Left ventricle myocardium inferior (tissue), 1 donor: ENCODE measurements at regions not wholly inside any gene's neighbourhood (a gene's known extent, or its start where the extent isn't known, plus 50 kb on each side); places are given as distances from the start of the nearest gene placed in this dataset.

Source experiments
- DNase-seq: peaks from one replicate; pipeline ENCODE4 v3.0.0-alpha.2; 2020
- H3K27ac ChIP-seq: fragments of 200-600 bp; replicated peaks from 2 replicates; pipeline ENCODE4 v1.8.0; 2021
- H3K27me3 ChIP-seq: fragments of 200-600 bp; 2 replicates; pipeline ENCODE4 v1.8.0; 2021; ENCODE audit warnings: low read depth
- H3K36me3 ChIP-seq: fragments of 200-600 bp; 2 replicates; pipeline ENCODE4 v1.8.0; 2021
- H3K4me1 ChIP-seq: fragments of 200-600 bp; 2 replicates; pipeline ENCODE4 v1.8.0; 2021
- H3K4me3 ChIP-seq: fragments of 200-600 bp; 2 replicates; pipeline ENCODE4 v1.8.0; 2021; ENCODE audit warnings: mild to moderate bottlenecking, moderate library complexity
- H3K9me3 ChIP-seq: fragments of 200-600 bp; replicated peaks from 2 replicates; pipeline ENCODE4 v1.8.0; 2021
- CTCF ChIP-seq: fragments of 200-600 bp; IDR thresholded peaks from 2 replicates; pipeline ENCODE4 v1.8.0; 2021; ENCODE audit warnings: antibody characterized with exemption, mild to moderate bottlenecking, borderline replicate concordance
- intact Hi-C: fragments of 100-400 bp; cut with micrococcal nuclease; formaldehyde crosslinking; loops from one replicate; pipeline ENCODE4 v1.11.0; 2022
- donor health status: DM: no; HTN: yes; CAD: no; lungs with severe emphysema.

- intact Hi-C loops, result no loop called here
- no peaks in the 10 kb centered on the region for H3K36me3 ChIP-seq
- no peak overlapping the region for H3K27ac ChIP-seq
- peaks cover 24% of the 10 kb centered on the region for H3K9me3 ChIP-seq
- H3K4me1 ChIP-seq, result no peaks in the 10 kb centered on the region
- DNase-seq, result no peak
- H3K27me3 ChIP-seq, result no peaks in the 10 kb centered on the region
- H3K4me3 ChIP-seq, result no peak overlapping the region
- TF ChIP-seq CTCF, result no peak
These were observed 1013.0 kb downstream of the TECRL start for GRCh38 chr4:63396269-63396668.

GRCh38 chr4:63393544-63393943 lies 1015.7 kb downstream of the TECRL start:
- H3K36me3 ChIP-seq, result no peaks in the 10 kb centered on the region
- no peak for DNase-seq
- H3K9me3 ChIP-seq, result peaks cover 24% of the 10 kb centered on the region
- no peaks in the 10 kb centered on the region for H3K27me3 ChIP-seq
- no peak for TF ChIP-seq CTCF
- H3K27ac ChIP-seq, result no peak overlapping the region
- intact Hi-C loops, result no loop called here
- no peaks in the 10 kb centered on the region for H3K4me1 ChIP-seq
- no peak overlapping the region for H3K4me3 ChIP-seq

GRCh38 chr4:63379750-63380522 lies 1029.3 kb downstream of the TECRL start:
- Histone ChIP-seq H3K9me3 (peaks cover 41% of the 10 kb centered on the region), H3K27ac (no peak overlapping the region), H3K4me3 (no peak overlapping the region), H3K36me3 (no peaks in the 10 kb centered on the region), H3K4me1 (no peaks in the 10 kb centered on the region), H3K27me3 (no peaks in the 10 kb centered on the region)
- no peak for TF ChIP-seq CTCF
- no peak for DNase-seq
- intact Hi-C loops, result no loop called here

- DNase-seq, result no peak
- Histone ChIP-seq H3K27ac (no peak overlapping the region), H3K4me1 (no peaks in the 10 kb centered on the region), H3K36me3 (no peaks in the 10 kb centered on the region), H3K9me3 (peaks cover 16% of the 10 kb centered on the region), H3K4me3 (no peak overlapping the region), H3K27me3 (no peaks in the 10 kb centered on the region)
- intact Hi-C loops, result no loop called here
- no peak for TF ChIP-seq CTCF
These were observed 1038.2 kb downstream of the TECRL start for GRCh38 chr4:63371001-63371400.

GRCh38 chr4:63361628-63362027 lies 1047.6 kb downstream of the TECRL start:
- Histone ChIP-seq H3K9me3 (peaks cover 8% of the 10 kb centered on the region), H3K36me3 (no peaks in the 10 kb centered on the region), H3K27ac (no peak overlapping the region), H3K4me1 (no peaks in the 10 kb centered on the region), H3K27me3 (no peaks in the 10 kb centered on the region), H3K4me3 (no peak overlapping the region)
- no peak for DNase-seq
- intact Hi-C loops, result no loop called here
- TF ChIP-seq CTCF, result no peak
